ENCODE measurements at regions not wholly inside any gene's neighbourhood (a gene's known extent, or its start where the extent isn't known, plus 50 kb on each side); places are given as distances from the start of the nearest gene placed in this dataset.

GRCh38 chr4:127256500-127256899, 376.3 kb upstream of the INTU start:
- TF ChIP-seq, protein P1, sequence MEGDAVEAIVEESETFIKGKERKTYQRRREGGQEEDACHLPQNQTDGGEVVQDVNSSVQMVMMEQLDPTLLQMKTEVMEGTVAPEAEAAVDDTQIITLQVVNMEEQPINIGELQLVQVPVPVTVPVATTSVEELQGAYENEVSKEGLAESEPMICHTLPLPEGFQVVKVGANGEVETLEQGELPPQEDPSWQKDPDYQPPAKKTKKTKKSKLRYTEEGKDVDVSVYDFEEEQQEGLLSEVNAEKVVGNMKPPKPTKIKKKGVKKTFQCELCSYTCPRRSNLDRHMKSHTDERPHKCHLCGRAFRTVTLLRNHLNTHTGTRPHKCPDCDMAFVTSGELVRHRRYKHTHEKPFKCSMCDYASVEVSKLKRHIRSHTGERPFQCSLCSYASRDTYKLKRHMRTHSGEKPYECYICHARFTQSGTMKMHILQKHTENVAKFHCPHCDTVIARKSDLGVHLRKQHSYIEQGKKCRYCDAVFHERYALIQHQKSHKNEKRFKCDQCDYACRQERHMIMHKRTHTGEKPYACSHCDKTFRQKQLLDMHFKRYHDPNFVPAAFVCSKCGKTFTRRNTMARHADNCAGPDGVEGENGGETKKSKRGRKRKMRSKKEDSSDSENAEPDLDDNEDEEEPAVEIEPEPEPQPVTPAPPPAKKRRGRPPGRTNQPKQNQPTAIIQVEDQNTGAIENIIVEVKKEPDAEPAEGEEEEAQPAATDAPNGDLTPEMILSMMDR (IDR thresholded peaks at IDR 0.05; ENCODE audit: low read depth, low read length) = no peak
- TF ChIP-seq EZH2phosphoT487 (IDR thresholded peaks at IDR 0.05; ENCODE audit: low read depth) = no peak
